ENCODE measurements at regions not wholly inside any gene's neighbourhood (a gene's known extent, or its start where the extent isn't known, plus 50 kb on each side); places are given as distances from the start of the nearest gene placed in this dataset.

DNA sequence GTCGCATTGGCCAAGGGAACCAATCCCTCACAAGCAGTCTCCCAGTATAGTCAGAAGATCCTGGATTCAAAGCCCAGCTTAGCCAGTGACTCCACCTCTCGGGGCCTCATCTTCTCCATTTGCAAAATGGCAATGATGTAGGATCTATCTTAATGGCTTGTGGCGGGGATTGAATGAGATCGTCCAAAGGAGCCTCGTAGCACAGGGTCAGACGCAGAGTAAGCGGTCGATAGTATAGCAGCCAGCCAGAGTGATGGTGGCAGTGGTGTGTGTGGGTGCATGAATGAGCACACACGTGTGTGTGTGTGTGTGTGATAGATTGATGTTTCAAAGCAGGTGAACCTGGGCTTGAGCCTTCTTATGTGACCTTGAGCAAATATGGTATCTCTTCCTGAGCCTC, 79.8 kb upstream of the WNT4 start:
- DNase-seq, result no peak

DNA sequence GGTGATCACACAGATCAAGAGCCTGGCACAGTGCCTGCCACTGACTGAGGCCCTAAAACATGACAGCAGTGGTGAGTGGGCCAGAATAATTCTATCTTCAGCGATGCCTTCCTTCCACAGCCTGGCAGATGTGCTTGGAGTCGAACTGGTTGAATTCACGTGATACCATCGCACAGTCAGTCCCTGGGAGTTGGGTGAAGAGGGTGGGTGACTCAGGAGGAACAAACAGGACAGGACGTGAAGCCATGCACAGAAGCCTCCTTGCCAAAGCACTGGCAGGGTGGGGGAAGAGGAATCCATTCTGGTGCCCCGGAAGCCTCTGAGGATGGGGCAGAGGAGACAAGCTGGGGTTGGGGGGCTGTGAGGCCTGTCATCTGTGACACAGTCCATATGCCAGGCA, 80.3 kb upstream of the WNT4 start:
- no peak for DNase-seq

DNA sequence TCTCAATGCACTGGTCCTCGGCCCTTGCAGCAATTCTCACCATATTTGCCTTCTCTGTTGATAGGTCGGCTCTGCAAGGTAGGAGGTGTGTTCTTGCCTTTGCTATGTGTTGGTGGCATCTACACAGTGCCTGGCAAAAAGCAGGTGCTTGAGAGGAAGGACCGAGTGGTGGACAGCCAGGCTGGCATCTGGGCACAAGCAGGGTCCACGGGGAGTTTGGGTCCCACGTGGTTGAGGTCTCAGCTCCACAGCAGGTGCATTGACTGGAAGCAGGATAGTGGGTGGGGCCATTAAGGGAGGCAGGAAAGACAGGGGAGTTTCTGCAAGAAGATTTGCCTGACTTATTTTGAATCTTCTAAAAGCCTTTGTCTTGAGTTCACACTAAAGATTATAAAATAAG, 81.2 kb upstream of the WNT4 start:
- DNase-seq, result no peak

DNA sequence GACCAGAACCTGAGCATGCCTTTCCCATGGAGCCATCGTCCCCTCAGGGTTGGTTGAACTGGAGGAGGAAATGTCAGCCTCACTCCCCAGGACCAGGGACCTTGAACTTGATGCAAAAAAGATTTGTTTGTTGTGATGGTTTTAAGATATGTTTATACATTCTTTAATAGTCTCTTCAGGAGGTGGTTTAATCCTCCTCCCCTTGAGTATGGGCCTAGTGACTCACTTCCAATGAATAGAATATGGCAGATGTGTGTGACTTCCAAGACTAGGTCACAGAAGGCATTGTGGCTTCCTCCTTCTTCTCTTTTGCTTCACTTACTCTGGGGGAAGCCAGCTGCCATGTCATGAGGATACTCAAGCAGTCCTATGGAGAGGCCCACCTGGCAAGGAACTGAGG, 81.7 kb upstream of the WNT4 start:
- DNase-seq, result no peak

DNA sequence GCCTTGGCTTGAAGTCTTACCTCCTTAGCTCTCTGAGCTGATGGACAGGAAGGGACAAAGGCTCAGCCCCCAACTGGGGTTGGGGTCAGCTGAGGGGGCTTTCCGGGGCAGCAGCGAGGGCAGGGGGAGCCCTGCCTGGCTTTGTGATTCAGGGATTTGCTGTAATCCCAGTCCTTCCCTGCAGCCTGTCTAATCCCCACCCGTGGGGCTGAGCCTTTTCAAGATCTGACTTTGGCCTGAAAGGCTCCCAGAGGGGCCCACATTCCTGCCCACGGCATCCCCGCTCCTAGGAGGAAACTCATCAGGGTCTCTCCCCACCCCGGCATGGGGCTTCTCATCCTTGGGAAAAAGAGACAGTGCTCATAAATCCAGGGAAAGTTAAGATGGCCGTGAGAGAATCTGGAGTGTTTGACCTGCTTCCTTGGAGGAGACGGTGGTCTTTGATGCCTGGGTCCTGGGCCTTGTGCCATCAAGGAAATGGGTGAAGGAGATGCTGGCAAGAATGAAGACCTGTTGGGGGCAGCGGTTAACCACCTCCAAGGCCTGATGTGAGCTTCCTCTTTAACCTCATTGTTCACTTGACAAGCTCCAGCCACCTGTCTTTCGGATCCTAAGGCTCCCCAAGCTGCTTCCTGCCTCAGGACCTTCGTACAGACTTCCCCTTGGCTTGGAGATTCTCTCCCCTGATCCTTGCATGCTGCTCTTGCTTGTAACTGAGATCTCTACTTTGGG, 83.1 kb upstream of the WNT4 start:
- no peak for DNase-seq

DNA sequence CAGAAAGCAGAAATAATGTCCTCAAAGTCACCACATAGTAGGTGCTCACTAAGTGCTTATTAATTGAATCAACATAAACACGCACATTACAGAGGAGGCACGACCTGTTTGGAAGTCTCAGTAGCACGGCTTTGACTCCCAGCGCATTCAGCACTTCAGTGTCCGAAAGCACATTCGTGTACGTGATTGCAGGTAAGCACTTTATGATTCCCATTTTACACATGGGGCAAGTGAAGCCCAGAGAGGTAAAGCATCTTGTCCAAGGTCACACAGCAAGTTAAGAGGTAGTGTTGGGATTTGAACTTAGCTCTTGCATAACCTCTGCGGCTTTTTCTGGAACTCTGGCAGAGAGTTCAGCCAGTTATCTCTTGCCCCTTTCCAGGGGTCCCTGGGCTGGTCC, 85.2 kb upstream of the WNT4 start:
- DNase-seq, result no peak

DNA sequence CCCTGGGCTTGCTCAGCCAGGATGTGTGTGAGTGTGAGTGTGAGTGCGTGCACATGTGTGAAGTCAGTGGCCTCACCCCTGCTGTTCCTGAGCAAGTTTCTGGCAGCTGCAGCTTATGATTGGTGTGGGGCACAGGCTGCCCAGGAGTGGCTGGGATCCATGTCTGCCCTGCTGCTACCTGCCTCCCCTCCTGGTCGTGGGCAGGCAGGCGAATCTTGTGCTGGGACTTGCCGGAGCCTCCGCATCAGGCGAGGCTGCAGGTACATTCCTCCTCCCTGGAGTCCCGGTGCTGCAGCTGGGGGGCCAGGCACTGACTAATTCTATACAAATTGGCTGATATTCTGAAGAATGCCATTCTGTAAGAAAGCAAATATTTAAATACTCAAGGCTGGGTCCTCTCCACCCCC, 85.6 kb upstream of the WNT4 start:
- DNase-seq, result no peak

DNA sequence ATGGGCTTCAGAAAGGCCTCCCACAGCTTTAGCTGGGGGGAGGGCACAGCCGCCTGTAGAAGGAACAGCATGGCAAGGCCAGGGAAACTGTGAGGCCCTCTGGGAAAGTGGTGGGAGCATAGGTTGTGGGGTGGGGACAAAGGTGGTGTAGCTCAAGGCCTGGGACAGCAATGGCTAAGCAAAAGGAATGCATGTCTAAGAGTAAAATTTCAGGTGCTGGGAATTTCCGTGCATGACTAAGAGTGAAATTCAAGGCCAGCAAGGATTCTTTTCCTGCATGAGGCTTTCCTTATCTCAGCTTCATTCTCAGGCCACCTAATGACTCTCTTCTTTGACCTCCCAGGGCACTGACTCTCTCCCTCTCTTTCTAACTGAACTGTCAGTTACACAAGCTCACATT, 86.5 kb upstream of the WNT4 start:
- DNase-seq, result no peak

DNA sequence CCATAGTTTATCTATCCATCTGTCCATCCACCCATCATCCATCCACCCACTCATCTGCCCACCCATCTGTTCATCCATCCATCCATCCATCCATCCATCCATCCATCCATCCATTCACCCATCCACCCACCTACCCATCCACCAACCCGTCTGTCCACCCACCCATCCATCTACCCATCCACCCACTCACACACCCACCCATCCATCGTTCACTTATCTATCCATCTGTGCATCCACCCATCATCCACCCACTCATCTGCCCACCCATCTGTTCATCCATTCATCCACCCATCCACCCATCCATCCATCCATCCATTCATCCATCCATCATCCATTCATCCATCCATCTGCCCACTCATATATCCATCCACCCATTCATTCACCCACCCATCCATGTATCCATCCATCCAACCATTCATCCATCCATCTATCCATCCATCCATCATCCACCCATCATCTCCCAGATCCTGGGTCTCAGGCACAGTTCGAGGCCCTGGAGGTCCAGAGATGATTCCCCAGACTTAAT, 88.2 kb upstream of the WNT4 start:
- no peak for DNase-seq

DNA sequence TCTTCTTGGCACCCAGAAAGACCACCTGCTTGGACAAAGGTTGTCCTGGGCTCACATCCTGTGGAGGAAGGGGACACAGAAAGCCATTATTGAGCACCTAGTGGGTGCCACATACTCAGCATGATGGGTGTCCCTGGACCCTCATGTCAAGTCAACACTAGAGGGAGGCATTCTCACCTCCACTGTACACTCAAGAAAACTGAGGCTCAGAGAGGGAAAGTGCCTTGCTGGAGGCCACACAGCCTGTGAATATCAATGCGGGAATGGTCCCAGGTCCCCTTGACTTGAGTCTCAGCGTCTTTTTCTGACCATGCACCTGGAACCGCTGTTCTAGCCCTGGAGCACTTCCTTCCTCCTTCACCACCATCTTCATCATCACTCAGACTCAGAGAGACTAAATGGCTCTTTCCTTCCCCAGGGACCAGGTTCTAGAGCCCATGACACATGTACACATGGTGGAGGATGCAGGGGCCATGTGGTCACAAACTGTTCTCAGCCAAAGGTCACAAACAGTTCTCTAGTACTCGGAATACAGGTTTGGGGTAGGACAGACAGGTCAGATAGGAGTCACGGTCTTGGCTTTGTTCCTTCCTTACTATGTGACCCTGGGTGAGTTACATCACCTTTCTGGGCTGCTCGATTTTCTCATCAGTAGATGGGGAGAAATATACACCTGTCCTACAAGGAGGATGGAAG, 89.2 kb upstream of the WNT4 start:
- no peak for DNase-seq

DNA sequence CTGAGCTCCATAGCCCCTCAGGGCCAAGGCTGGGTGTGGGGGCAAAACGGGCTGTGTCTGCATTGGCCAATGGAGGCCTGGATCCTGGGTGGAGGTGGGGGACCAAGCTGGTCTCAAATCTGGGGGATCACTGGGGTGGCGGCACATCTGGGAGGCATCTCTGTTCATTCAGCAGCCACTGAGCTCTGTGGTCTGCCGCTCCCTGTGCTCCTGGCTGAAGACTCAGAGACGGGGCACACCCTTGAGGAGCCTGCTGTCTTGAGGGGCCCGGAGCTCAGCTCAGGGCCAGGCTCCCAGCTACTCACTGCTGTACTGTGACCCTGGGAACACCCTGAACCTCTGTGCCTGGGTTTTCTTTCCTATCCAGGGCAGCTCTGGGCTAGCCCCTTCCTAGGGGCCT, 90.3 kb upstream of the WNT4 start:
- DNase-seq, result no peak

DNA sequence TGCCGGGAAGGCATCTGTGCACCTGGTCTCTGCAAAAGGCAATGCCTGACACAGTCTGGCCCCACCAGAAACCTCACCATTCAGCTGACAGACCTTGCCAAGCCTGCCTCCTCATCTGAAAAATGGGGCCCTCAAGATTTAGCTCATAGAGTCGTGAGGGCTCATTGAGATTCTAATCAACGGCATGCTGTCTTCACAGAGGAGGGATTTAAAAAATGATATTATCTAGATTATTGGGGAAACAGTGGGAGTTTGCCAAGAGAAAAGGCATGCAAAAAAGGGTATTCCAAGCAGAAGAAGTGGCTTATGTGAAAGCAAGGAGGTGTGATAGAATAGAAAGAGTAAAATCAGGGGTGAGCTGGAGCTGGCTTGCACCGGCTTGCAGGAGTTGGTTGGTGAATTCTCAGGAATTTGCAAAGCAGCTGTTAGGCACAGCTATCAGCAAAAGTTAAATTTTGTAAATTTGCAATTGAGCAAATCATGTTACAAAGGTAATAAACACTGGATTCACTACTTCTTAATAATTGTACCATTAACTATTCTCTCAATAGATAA, 91.7 kb upstream of the WNT4 start:
- no peak for DNase-seq

DNA sequence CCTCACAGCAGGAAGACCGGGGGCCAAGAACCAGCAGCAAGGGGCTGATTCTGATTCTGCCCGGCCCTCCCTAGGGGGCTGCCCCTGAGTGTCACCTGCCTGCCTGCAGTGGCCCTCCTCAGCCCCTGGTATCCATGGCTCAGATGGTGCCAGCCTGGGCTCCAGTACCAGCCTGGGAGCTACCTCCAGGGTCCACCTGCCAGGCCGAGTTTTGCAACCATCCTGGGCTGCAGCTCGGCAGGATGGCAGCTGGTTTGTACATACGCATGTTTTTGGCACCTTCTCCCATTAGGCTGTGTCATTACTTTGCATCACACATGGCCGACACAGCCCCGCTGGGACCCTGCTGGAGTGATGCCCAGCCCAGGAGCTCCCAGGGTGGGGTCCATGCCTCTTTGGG, 93.3 kb upstream of the WNT4 start:
- DNase-seq, result no peak

DNA sequence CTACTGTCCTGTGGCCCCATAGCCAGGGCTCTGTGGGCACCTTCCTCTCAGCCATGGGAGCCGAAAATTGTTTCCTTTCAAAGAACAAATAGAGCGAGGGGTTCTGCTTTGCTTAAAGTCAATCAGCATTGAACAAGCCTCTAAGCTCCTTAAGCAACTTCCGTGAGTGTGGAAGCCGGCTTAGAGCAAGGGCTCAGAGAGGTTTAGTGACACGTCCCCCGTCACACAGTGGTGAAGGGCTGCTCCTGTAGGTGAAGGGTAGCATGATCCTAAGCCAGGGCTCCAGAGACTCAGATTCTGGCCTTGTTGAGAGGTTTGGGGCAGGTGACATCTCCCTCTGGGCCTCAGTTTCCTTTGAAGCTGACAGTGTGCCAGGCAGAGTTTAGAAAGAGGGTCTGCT, 94.0 kb upstream of the WNT4 start:
- no peak for DNase-seq

DNA sequence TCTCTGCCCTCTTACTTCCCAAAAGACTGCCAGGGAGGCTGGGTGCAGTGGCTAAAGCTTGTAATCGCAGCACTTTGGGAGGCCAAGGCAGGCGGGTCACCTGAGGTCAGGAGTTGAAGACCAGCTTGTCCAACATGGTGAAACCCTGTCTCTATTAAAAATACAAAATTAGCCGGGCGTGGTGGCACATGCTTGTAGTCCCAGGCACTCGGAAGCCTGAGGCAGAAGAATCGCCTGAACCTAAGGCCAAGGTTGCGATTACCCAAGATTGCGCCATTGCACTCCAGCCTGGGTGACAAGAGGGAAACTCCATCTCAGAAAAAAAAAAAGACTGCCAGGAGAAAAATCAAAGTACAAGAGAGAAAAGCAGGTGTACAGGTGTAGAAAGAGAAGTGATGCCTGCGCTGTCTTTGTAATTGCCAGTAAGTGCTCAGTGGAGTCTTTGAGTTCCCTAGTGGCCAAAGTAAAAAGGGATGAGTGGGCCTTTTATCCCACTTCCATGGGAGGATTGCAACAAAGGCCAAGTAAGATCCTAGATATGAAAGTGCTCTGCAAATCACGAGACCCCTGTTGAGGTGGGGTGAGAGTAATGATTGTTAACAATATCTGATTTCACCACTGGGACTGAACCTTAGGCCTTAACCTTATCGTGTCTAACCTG, 94.7 kb upstream of the WNT4 start:
- DNase-seq, result no peak

DNA sequence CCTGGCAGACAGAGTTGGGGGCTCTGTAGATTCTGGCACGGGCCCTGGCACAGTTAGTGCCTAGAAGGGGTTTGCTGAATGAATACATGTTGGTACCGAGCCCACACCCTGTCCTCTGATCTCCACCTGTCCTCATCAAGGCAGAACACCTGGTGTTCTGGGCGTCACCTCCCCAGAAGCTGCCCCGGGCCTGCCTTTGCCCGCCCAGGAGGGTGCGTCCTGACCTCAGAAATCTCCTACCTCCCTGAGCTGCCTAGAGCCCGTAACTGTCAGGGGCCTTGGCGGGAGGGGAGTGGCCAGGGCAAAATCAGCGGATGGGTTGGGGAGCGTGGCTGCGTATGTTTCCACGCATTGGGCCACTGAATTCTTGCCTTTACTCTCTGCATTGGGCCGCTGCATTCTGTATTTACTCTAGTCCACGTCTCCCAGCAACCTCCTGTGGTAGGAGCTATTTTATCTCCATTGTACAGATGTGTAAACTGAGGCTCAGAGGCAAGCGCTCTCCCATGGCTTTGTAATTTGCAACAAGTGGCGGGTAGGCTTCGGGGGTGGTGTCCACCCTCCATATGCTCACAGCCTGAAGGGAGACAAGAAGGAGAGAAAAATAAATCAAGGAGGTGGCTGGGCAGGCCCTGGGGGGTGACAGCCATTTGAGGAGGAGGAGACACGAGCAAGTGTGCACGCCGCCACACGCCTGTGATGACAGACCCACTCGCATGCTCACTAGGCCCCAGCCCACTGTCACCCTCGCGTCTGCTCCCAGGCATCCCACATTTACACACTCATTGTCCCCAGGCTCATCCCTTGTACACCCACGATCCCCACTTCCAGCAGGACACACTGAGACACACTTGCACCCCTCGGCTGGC, 95.7 kb upstream of the WNT4 start:
- no peak for DNase-seq

DNA sequence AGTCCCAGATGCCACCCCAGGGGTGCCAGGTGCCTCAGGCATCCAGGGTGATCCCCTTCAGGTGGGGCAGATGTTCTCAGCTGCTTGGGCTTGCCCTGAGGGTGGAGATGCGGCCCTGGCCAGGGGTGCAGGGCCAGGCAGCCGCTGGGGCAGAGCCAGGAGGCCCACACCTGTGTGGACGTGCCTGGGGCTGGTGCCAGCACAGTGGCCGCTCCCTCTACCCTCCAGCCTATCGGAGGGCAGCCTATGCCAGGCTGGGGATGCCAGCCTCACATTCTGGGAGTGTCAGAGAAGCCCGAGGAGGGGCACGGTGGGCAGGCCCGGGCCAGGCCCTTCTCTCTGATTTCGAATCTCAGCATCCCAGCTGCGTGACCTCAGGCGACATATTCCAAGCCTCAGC, 96.5 kb upstream of the WNT4 start:
- no peak for DNase-seq

DNA sequence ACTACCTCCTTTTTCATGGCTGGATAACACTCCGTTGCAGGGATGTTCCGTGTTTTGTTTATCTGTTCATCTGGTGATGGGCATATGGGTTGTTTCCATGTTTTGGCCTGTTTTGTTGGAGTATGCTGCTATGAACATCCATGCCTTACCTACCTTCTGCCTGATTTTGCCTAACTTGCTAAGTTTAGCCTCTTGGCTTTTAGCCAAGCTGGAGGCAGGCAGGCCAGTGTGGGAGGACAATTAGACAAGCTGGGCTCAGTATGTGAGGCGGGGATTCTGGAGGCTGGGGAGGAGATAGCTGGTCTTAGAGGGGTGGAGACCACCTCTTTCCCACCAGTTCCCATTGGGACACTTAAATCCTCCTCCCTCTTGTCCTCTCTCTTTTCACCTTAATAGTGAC, 98.4 kb upstream of the WNT4 start:
- DNase-seq, result no peak

DNA sequence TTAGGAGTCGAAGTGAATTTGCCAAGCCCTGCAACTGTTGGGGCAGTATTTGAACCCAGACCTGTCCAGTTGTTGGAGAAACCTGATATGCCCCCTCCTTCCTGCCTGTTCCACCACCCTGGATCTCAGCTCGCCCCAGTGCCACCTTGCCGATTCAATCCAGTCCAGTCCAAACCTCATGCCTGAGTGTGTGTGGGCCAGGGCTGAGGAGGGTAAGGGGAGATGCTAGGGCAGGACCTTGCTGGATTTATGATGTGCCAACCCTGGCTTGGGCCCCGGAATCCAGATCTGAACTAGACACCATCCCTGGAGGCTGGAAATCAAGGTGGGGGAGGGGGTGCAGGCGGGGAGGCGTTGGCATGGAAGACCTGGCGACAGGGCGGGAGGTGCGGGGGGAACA, 98.9 kb upstream of the WNT4 start:
- DNase-seq, result no peak

DNA sequence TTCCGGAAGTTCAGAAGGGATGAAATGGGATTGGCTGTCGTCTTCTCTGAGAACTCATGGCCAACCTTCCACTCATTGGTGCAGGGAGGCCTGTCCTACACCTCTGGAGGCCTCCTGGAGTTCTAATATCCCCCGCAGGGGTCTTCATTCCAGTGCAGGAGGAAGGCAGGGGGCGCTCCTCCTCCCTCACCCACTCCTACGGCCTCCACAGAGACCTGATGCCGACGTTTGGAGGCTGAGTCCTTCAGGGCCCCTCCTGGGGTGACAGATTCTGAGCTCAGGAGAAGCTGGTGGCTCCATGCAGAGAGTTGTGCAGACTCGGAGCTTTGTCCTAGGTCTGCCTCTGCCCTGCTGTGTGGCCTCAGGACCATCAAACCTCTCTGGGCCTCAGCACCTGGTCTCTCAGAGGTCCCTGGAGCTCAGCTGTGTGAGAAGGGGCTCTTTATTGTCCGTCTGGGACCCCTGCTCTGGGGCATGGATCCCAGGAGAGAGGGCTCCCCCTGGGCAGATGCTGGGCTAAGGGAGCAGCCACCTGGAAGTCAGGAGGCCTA, 102.3 kb upstream of the WNT4 start:
- no peak for DNase-seq

DNA sequence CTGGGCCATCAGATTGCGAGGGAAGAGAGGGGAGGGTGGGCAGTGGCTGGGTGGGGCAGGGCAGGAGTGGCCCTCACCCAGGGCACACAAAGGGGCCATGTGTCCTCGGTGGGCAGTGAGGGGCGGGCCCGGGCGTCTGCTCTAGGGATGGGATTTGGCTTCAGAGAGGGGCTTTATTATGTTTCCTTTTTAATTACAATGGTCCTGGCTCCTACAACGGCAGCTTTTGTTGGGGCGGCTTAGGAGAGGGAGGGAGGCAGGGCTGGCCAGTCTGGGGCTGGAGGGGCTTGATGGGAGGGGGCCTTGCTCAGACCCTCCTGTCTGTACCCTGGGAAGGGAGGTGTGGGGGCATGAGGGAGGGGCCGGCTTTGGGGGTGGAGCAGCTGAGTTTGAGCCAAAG, 102.8 kb upstream of the WNT4 start:
- no peak for DNase-seq

DNA sequence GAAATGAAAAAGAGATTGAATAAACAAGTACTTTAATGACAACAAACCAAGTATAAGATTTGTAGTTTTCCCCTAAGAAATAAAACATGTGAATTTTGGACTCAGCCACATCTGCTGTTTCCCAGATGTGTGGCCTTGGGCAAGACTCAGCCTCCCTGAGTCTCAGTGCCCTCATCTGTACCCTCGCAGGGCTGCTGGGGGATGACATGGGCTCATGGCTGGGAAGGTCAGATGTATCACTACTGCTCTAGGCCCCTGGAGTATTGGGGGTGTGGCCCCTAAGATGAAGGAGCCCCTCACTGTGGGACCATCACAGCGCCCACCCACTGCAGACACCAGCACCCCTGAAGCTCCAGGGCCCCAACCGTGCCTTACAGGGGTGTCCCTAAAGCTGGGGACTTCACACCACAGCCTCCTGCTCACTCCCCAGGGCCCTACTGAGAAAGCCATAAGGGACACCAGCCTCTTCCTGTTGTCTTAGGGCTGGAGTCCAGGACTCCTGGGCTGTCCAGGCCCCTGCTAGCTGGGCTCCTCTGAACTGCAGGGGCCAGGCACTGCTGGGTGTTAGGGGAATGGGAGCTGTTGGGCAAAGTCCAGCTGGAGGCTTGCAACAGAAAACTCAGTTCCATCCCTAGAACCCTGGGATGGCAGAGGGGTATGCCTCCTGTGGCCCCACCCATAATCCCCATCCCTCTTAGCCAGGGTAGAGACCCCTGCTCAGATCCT, 104.0 kb upstream of the WNT4 start:
- DNase-seq, result no peak

Measured in T1000 (cell line).